RWPE1 (cell line): ENCODE measurements at regions not wholly inside any gene's neighbourhood (a gene's known extent, or its start where the extent isn't known, plus 50 kb on each side); places are given as distances from the start of the nearest gene placed in this dataset.

Experiments used
- CTCF ChIA-PET: fragments of 350-600 bp; sonication (Branson Sonifier 250); formaldehyde crosslinking; extraction: SDS; loops from one replicate; lab custom pipeline; 2021; lab: Yijun Ruan, JAX
- POLR2A ChIA-PET: fragments of 400-600 bp; formaldehyde crosslinking; extraction: SDS; loops from one replicate; lab custom pipeline; 2020; ENCODE audit warnings: antibody characterized with exemption; ENCODE audit not compliant: low non-redundant PET; lab: Yijun Ruan, JAX
- DNase-seq: peaks from one replicate; pipeline ENCODE4 v3.0.0; 2012; ENCODE audit warnings: low spot score
- H3K27ac ChIP-seq: fragments of 450-650 bp; 2 replicates; pipeline ENCODE4 v1.5.1; 2017
- CTCF ChIP-seq: fragments of 450-650 bp; conservative IDR thresholded peaks from 2 replicates; pipeline ENCODE4 v1.5.1; 2017; ENCODE audit warnings: low read depth, mild to moderate bottlenecking

DNA sequence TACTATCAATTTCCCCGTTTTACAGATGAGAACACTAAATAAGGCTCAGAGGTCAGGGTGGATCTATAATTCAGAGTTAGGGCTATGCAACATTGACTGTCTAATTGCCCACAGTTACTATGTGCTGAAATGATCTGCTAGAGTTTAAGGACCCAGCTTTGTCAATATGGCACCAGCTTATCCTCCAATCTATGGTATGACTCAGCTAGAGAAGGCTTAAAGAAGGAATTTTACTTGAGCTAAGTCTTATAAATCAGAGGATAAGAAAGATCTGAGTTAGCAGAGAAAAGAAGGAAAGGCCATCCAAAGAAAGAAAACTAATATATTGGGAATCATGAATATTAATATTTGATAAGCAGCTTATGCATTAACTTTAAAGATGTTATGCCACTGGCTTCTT, 78.1 kb downstream of the ASB9 start:
- H3K27ac ChIP-seq: no peak overlapping the region
- CTCF ChIA-PET: no interaction called here
- POLR2A ChIA-PET: no interaction called here
- DNase-seq: no peak
- TF ChIP-seq CTCF: no peak

- ChIA-PET CTCF (no interaction called here), POLR2A (no interaction called here)
- no peak for DNase-seq
- no peak for TF ChIP-seq CTCF
- H3K27ac ChIP-seq: no peak overlapping the region
These were observed 81.8 kb downstream of the ASB9 start for GRCh38 chrX:15188039-15188438.

- ChIA-PET POLR2A (no interaction called here), CTCF (no interaction called here)
- H3K27ac ChIP-seq: no peak overlapping the region
- TF ChIP-seq CTCF: no peak
- no peak for DNase-seq
These were observed 92.6 kb downstream of the ASB9 start for GRCh38 chrX:15177316-15177715.

- H3K27ac ChIP-seq: no peak overlapping the region
- DNase-seq: no peak
- no peak for TF ChIP-seq CTCF
- CTCF ChIA-PET: no interaction called here
- POLR2A ChIA-PET: no interaction called here
These were observed 96.5 kb downstream of the ASB9 start for GRCh38 chrX:15173411-15173810.

- H3K27ac ChIP-seq: no peak overlapping the region
- ChIA-PET CTCF (no interaction called here), POLR2A (no interaction called here)
- DNase-seq: no peak
- no peak for TF ChIP-seq CTCF
These were observed 99.0 kb downstream of the ASB9 start for GRCh38 chrX:15170927-15171326.

GRCh38 chrX:15167826-15168225, 102.1 kb downstream of the ASB9 start:
- DNase-seq: no peak
- CTCF ChIA-PET: no interaction called here
- TF ChIP-seq CTCF: no peak
- POLR2A ChIA-PET: no interaction called here
- no peak overlapping the region for H3K27ac ChIP-seq

DNA sequence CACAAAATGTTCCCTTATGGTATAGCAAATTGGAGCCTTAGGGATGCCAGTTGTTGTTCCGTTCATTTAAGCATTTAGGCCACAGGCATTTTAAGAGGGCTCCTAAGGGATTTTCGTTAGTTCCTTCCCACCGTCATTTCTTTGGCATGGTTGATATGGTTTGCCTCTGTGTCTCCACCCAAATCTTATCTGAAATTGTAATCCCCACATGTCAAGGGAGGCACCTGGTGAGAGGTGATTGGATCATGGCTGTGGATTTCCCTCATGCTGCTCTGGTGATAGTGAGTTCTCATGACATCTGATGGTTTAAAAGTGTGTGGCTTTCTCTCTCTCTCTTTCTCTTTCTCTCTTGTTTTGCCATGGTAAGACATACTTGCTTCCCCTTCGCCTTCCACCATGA, 104.1 kb downstream of the ASB9 start:
- TF ChIP-seq CTCF: no peak
- H3K27ac ChIP-seq: no peak overlapping the region
- DNase-seq: no peak
- POLR2A ChIA-PET: no interaction called here
- CTCF ChIA-PET: no interaction called here
